Suprapubic skin (tissue), 4 donors: ENCODE measurements at regions not wholly inside any gene's neighbourhood (a gene's known extent, or its start where the extent isn't known, plus 50 kb on each side); places are given as distances from the start of the nearest gene placed in this dataset.

Experiments used
- DNase-seq, 2 donors: peaks; one replicate each; pipeline ENCODE4 v3.0.0-alpha.2; 2019; ENCODE audit warnings: low spot score in 2 of 2
- H3K27ac ChIP-seq: fragments of 200-600 bp; sonication (generic); one replicate; pipeline ENCODE4 v1.5.1; 2019
- H3K27me3 ChIP-seq: fragments of 200-600 bp; sonication (generic); one replicate; pipeline ENCODE4 v1.5.1; 2019
- H3K36me3 ChIP-seq: fragments of 200-600 bp; sonication (generic); one replicate; pipeline ENCODE4 v1.5.1; 2019
- H3K4me1 ChIP-seq: fragments of 200-600 bp; sonication (generic); one replicate; pipeline ENCODE4 v1.5.1; 2019
- H3K4me3 ChIP-seq: fragments of 200-600 bp; sonication (generic); one replicate; pipeline ENCODE4 v1.5.1; 2019; ENCODE audit warnings: mild to moderate bottlenecking
- H3K9me3 ChIP-seq: fragments of 200-600 bp; sonication (generic); one replicate; pipeline ENCODE4 v1.5.1; 2019
- CTCF ChIP-seq, 2 donors: fragments of 200-600 bp in 1 of 2; fragments of 450-650 bp in 1 of 2; sonication (generic) in 1 of 2; IDR thresholded peaks; one replicate each; pipeline ENCODE4 v1.5.1; 2016 to 2019; ENCODE audit warnings: antibody characterized with exemption in 2 of 2, mild to moderate bottlenecking in 1 of 2, moderate library complexity in 1 of 2
- EP300 ChIP-seq: sonication (generic); formaldehyde crosslinking; IDR thresholded peaks from one replicate; pipeline ENCODE4 v1.6.1; 2017; ENCODE audit warnings: antibody characterized with exemption
- POLR2A ChIP-seq, 2 donors: fragments of 450-650 bp; IDR thresholded peaks; one replicate each; pipeline ENCODE4 v1.6.1; 2017; ENCODE audit warnings: antibody characterized with exemption in 2 of 2, mild to moderate bottlenecking in 2 of 2, moderate library complexity in 2 of 2
- POLR2AphosphoS5 ChIP-seq, 3 donors: sonication (generic); formaldehyde crosslinking; IDR thresholded peaks; one replicate each; pipeline ENCODE4 v1.6.1; 2017; ENCODE audit warnings: antibody characterized with exemption in 3 of 3
- WGBS: methylation state at CpG from one replicate; pipeline ENCODE4 v1.1.5; 2018; 5-methylcytosine and 5-hydroxymethylcytosine counted together

- 42% methylated on average over 1 of the region's 1 CpG for WGBS
Observed at GRCh38 chr5:98403131-98403530, 370.3 kb upstream of the RGMB start.

GRCh38 chr5:98414938-98415337 is 358.5 kb upstream of the RGMB start:
- Histone ChIP-seq H3K27me3 (no peaks in the 10 kb centered on the region), H3K4me3 (no peak overlapping the region), H3K4me1 (no peaks in the 10 kb centered on the region), H3K9me3 (no peaks in the 10 kb centered on the region), H3K27ac (no peak overlapping the region), H3K36me3 (no peaks in the 10 kb centered on the region)
- DNase-seq, result no peak
- TF ChIP-seq POLR2A (IDR thresholded peaks at IDR 0.05) (no peak), POLR2AphosphoS5 (IDR thresholded peaks at IDR 0.05) (no peak), CTCF (IDR thresholded peaks at IDR 0.05) (no peak), EP300 (no peak)

More at GRCh38 chr5:98403131-98403530, 370.3 kb upstream of the RGMB start:
- no peak overlapping the region for H3K27ac ChIP-seq
- H3K27me3 ChIP-seq, result no peaks in the 10 kb centered on the region
- no peaks in the 10 kb centered on the region for H3K36me3 ChIP-seq
- H3K4me1 ChIP-seq, result no peaks in the 10 kb centered on the region
- H3K4me3 ChIP-seq, result no peak overlapping the region
- no peak for TF ChIP-seq CTCF (IDR thresholded peaks at IDR 0.05)
- DNase-seq, result no peak
- no peaks in the 10 kb centered on the region for H3K9me3 ChIP-seq

- Histone ChIP-seq H3K27ac (no peak overlapping the region), H3K4me3 (no peak overlapping the region), H3K27me3 (no peaks in the 10 kb centered on the region), H3K36me3 (no peaks in the 10 kb centered on the region), H3K9me3 (no peaks in the 10 kb centered on the region), H3K4me1 (no peaks in the 10 kb centered on the region)
- no peak for DNase-seq
- 95% methylated on average over 1 of the region's 1 CpG for WGBS
- no peak for TF ChIP-seq POLR2AphosphoS5 (IDR thresholded peaks at IDR 0.05)
- TF ChIP-seq POLR2A (IDR thresholded peaks at IDR 0.05), result no peak
- no peak for TF ChIP-seq CTCF (IDR thresholded peaks at IDR 0.05)
Observed at GRCh38 chr5:98415663-98416062, 357.8 kb upstream of the RGMB start.

- no peak overlapping the region for H3K4me3 ChIP-seq
- H3K4me1 ChIP-seq, result no peaks in the 10 kb centered on the region
- H3K36me3 ChIP-seq, result no peaks in the 10 kb centered on the region
- no peak for DNase-seq
- TF ChIP-seq POLR2AphosphoS5 (IDR thresholded peaks at IDR 0.05) (no peak), EP300 (no peak), POLR2A (IDR thresholded peaks at IDR 0.05) (no peak)
- H3K27ac ChIP-seq, result no peak overlapping the region
- no peaks in the 10 kb centered on the region for H3K27me3 ChIP-seq
- no peaks in the 10 kb centered on the region for H3K9me3 ChIP-seq
Observed at GRCh38 chr5:98416541-98416940, 356.9 kb upstream of the RGMB start.

GRCh38 chr5:98419825-98420224 is 353.6 kb upstream of the RGMB start:
- Histone ChIP-seq H3K36me3 (no peaks in the 10 kb centered on the region), H3K9me3 (no peaks in the 10 kb centered on the region), H3K27ac (no peak overlapping the region), H3K27me3 (no peaks in the 10 kb centered on the region), H3K4me3 (no peak overlapping the region), H3K4me1 (no peaks in the 10 kb centered on the region)
- DNase-seq, result no peak
- TF ChIP-seq POLR2A (IDR thresholded peaks at IDR 0.05), result no peak
- WGBS, result 69% methylated on average over 1 of the region's 1 CpG

- Histone ChIP-seq H3K4me3 (no peak overlapping the region), H3K27ac (no peak overlapping the region), H3K36me3 (no peaks in the 10 kb centered on the region), H3K27me3 (no peaks in the 10 kb centered on the region), H3K9me3 (no peaks in the 10 kb centered on the region), H3K4me1 (no peaks in the 10 kb centered on the region)
- WGBS, result 53% methylated on average over 4 of the region's 4 CpGs
- no peak for DNase-seq
- TF ChIP-seq POLR2AphosphoS5 (IDR thresholded peaks at IDR 0.05) (no peak), CTCF (IDR thresholded peaks at IDR 0.05) (no peak), POLR2A (IDR thresholded peaks at IDR 0.05) (no peak), EP300 (no peak)
Observed at GRCh38 chr5:98424681-98425450, 348.6 kb upstream of the RGMB start.
